PC-9 (cell line): ENCODE measurements at regions not wholly inside any gene's neighbourhood (a gene's known extent, or its start where the extent isn't known, plus 50 kb on each side); places are given as distances from the start of the nearest gene placed in this dataset.

Experiments used
- BruUV-seq: library from RNA; stranded (reverse); fragments of 400-500 nt; replicated peaks from 2 replicates; lab custom pipeline; 2021; lab: Mats Ljungman, UMichigan
- CTCF ChIA-PET: fragments of 300-600 bp; sonication (Branson Sonifier 250); formaldehyde crosslinking; loops from one replicate; lab custom pipeline; 2022; ENCODE audit warnings: antibody characterized with exemption; lab: Charles Lee
- POLR2A ChIA-PET: fragments of 300-600 bp; sonication (Branson Sonifier 250); formaldehyde crosslinking; loops from one replicate; lab custom pipeline; 2022; ENCODE audit warnings: antibody characterized with exemption; ENCODE audit not compliant: unreplicated experiment; lab: Charles Lee
- DNase-seq, 2 experiments: peaks; one replicate each; pipeline versions ENCODE4 v3.0.0 to v3.0.0-alpha.2; 2015 to 2022; ENCODE audit warnings: mixed read lengths in 1 of 2
- H2AFZ ChIP-seq: fragments of 200-600 bp; sonication (generic); 2 replicates; pipeline ENCODE4 v1.8.1; 2017; ENCODE audit warnings: antibody characterized with exemption
- H3F3A ChIP-seq: fragments of 200-600 bp; sonication (generic); 2 replicates; pipeline ENCODE4 v1.8.1; 2017; ENCODE audit warnings: antibody characterized with exemption, mild to moderate bottlenecking, low read depth; ENCODE audit not compliant: insufficient read depth
- H3K27ac ChIP-seq: fragments of 200-600 bp; sonication (generic); 2 replicates; pipeline ENCODE4 v1.6.1; 2016; ENCODE audit warnings: mixed run types
- H3K27me3 ChIP-seq: fragments of 200-600 bp; sonication (generic); 2 replicates; pipeline ENCODE4 v1.6.1; 2016; ENCODE audit warnings: low read depth, mixed run types; ENCODE audit not compliant: insufficient read depth
- H3K36me3 ChIP-seq: fragments of 200-600 bp; sonication (generic); 2 replicates; pipeline ENCODE4 v1.6.1; 2016; ENCODE audit warnings: low read depth, mixed run types
- H3K4me1 ChIP-seq: fragments of 200-600 bp; sonication (generic); replicated peaks from 2 replicates; pipeline ENCODE4 v1.6.1; 2016; ENCODE audit warnings: mixed run types; ENCODE audit not compliant: insufficient read depth
- H3K4me2 ChIP-seq: fragments of 200-600 bp; sonication (generic); 2 replicates; pipeline ENCODE4 v1.6.1; 2017; ENCODE audit warnings: mixed run types
- H3K4me3 ChIP-seq: fragments of 200-600 bp; sonication (generic); 2 replicates; pipeline ENCODE4 v1.6.1; 2016; ENCODE audit warnings: mixed run types
- H3K79me2 ChIP-seq: fragments of 200-600 bp; sonication (generic); 2 replicates; pipeline ENCODE4 v1.6.1; 2017; ENCODE audit warnings: low read depth, mixed run types
- H3K9me2 ChIP-seq: fragments of 200-600 bp; sonication (generic); 2 replicates; pipeline ENCODE4 v1.8.1; 2017; ENCODE audit warnings: mild to moderate bottlenecking; ENCODE audit not compliant: insufficient read depth
- H3K9me3 ChIP-seq: fragments of 200-600 bp; sonication (generic); 2 replicates; pipeline ENCODE4 v1.8.1; 2016; ENCODE audit warnings: low read depth; ENCODE audit not compliant: insufficient read depth
- H4K20me1 ChIP-seq: fragments of 200-600 bp; sonication (generic); 2 replicates; pipeline ENCODE4 v1.8.1; 2017; ENCODE audit not compliant: insufficient read depth
- CTCF ChIP-seq: fragments of 200-600 bp; sonication (generic); conservative IDR thresholded peaks from 2 replicates; pipeline ENCODE4 v1.6.1; 2017; ENCODE audit warnings: mixed run types, antibody characterized with exemption, mild to moderate bottlenecking, moderate library complexity
- EZH2 ChIP-seq: fragments of 200-600 bp; sonication (generic); IDR thresholded peaks from 2 replicates; pipeline ENCODE4 v1.8.0; 2017; ENCODE audit warnings: antibody characterized with exemption, low read depth
- intact Hi-C: fragments of 100-400 bp; cut with micrococcal nuclease; formaldehyde crosslinking; loops from one replicate; pipeline ENCODE4 v1.10.0; 2022; ENCODE audit not compliant: unreplicated experiment

GRCh38 chr12:20234474-20234873, 133.9 kb upstream of the PDE3A start:
- Histone ChIP-seq H3F3A (no peaks in the 10 kb centered on the region), H3K9me2 (no peaks in the 10 kb centered on the region), H3K9me3 (no peaks in the 10 kb centered on the region), H2AFZ (no peak overlapping the region), H3K36me3 (no peaks in the 10 kb centered on the region), H3K4me3 (no peak overlapping the region), H3K4me2 (no peak overlapping the region), H3K79me2 (no peaks in the 10 kb centered on the region), H3K4me1 (no peaks in the 10 kb centered on the region), H3K27ac (no peak overlapping the region), H3K27me3 (no peaks in the 10 kb centered on the region), H4K20me1 (no peaks in the 10 kb centered on the region)
- no peak for DNase-seq
- TF ChIP-seq CTCF (no peak), EZH2 (no peak)
- CTCF ChIA-PET, result interaction anchor here (0.7 kb wide), 1 partner anchor 15 kb away, joined by 3 read pairs; no protein-coding TSS in a partner anchor
- intact Hi-C loops, result no loop called here
- BruUV-seq, result no TSS peak
- POLR2A ChIA-PET, result no interaction called here

GRCh38 chr12:20237091-20237490, 131.2 kb upstream of the PDE3A start:
- POLR2A ChIA-PET, result no interaction called here
- H3K27me3 ChIP-seq, result no peaks in the 10 kb centered on the region
- no peaks in the 10 kb centered on the region for H3F3A ChIP-seq
- H3K79me2 ChIP-seq, result no peaks in the 10 kb centered on the region
- no peak for DNase-seq
- H3K36me3 ChIP-seq, result no peaks in the 10 kb centered on the region
- intact Hi-C loops, result no loop called here
- CTCF ChIA-PET, result no interaction called here
- no peak overlapping the region for H3K4me2 ChIP-seq
- BruUV-seq, result no TSS peak
- H3K9me2 ChIP-seq, result no peaks in the 10 kb centered on the region
- no peaks in the 10 kb centered on the region for H3K9me3 ChIP-seq
- H3K4me1 ChIP-seq, result no peaks in the 10 kb centered on the region
- H3K27ac ChIP-seq, result no peak overlapping the region
- H2AFZ ChIP-seq, result no peak overlapping the region
- H4K20me1 ChIP-seq, result no peaks in the 10 kb centered on the region
- no peak overlapping the region for H3K4me3 ChIP-seq
- TF ChIP-seq EZH2 (no peak), CTCF (no peak)

GRCh38 chr12:20245491-20245890, 122.8 kb upstream of the PDE3A start:
- Histone ChIP-seq H3K27me3 (no peaks in the 10 kb centered on the region), H3K79me2 (no peaks in the 10 kb centered on the region), H3K4me3 (no peak overlapping the region), H3F3A (no peaks in the 10 kb centered on the region), H2AFZ (no peak overlapping the region), H3K4me1 (no peaks in the 10 kb centered on the region), H3K36me3 (no peaks in the 10 kb centered on the region), H3K9me3 (no peaks in the 10 kb centered on the region), H3K4me2 (no peak overlapping the region), H4K20me1 (no peaks in the 10 kb centered on the region), H3K9me2 (no peaks in the 10 kb centered on the region), H3K27ac (no peak overlapping the region)
- no TSS peak for BruUV-seq
- CTCF ChIA-PET, result no interaction called here
- no peak for DNase-seq
- no peak for TF ChIP-seq CTCF
- TF ChIP-seq EZH2, result no peak
- POLR2A ChIA-PET, result no interaction called here
- intact Hi-C loops, result no loop called here
